BJ (cell line): ENCODE measurements at regions not wholly inside any gene's neighbourhood (a gene's known extent, or its start where the extent isn't known, plus 50 kb on each side); places are given as distances from the start of the nearest gene placed in this dataset.
"Not testable (repeated sequence)": the region's sequence is repeated elsewhere in the genome, so short reads cannot be mapped to it uniquely, and the experiment has no call there.

ENCODE experiments used
- CTCF ChIA-PET: fragments of 350-600 bp; formaldehyde crosslinking; extraction: SDS; loops from one replicate; lab custom pipeline; 2021; ENCODE audit warnings: antibody characterized with exemption, inconsistent platforms; lab: Yijun Ruan, JAX
- POLR2A ChIA-PET: fragments of 300-600 bp; sonication (Branson Sonifier 250); formaldehyde crosslinking; extraction: SDS; loops from one replicate; lab custom pipeline; 2021; ENCODE audit warnings: antibody characterized with exemption; lab: Charles Lee
- DNase-seq: peaks from one replicate; pipeline ENCODE4 v3.0.0-alpha.2; 2011; ENCODE audit warnings: low read depth
- H3K27me3 ChIP-seq: 2 replicates; pipeline ENCODE4 v1.6.0; 2011; ENCODE audit warnings: low read length; ENCODE audit not compliant: control insufficient read depth, insufficient read depth
- H3K36me3 ChIP-seq: 2 replicates; pipeline ENCODE4 v1.5.1; 2011; ENCODE audit warnings: low read length; ENCODE audit not compliant: control insufficient read depth, insufficient read depth
- H3K4me3 ChIP-seq: 2 replicates; pipeline ENCODE4 v1.5.1; 2011; ENCODE audit warnings: low read depth, mild to moderate bottlenecking, control low read depth, low read length
- CTCF ChIP-seq: IDR thresholded peaks from 2 replicates; pipeline ENCODE4 v1.5.1; 2011; ENCODE audit warnings: low read depth, mild to moderate bottlenecking, control low read depth, inconsistent platforms, low read length, moderate library complexity; ENCODE audit not compliant: insufficient read depth

- POLR2A ChIA-PET, result no interaction called here
- CTCF ChIA-PET, result interaction anchor here (1.0 kb wide), 1 partner anchor 77 kb away, joined by 3 read pairs; no protein-coding TSS in a partner anchor
- no peak for TF ChIP-seq CTCF
- no peak overlapping the region for H3K4me3 ChIP-seq
- H3K27me3 ChIP-seq, result no peaks in the 10 kb centered on the region
- DNase-seq, result no peak
- no peaks in the 10 kb centered on the region; the same call in 1 of the 2 replicates for H3K36me3 ChIP-seq
These were observed 126.8 kb upstream of the BEND6 start for GRCh38 chr6:56827908-56828649.

GRCh38 chr6:56824431-56824830, 130.5 kb upstream of the BEND6 start:
- POLR2A ChIA-PET, H3K27me3 ChIP-seq, H3K4me3 ChIP-seq, H3K36me3 ChIP-seq, CTCF ChIA-PET, DNase-seq: not testable (repeated sequence)

- Histone ChIP-seq H3K36me3 (peaks cover 2% of the 10 kb centered on the region; the same call in 1 of the 2 replicates), H3K4me3 (no peak overlapping the region), H3K27me3 (no peaks in the 10 kb centered on the region)
- TF ChIP-seq CTCF, result no peak
- ChIA-PET CTCF (interaction anchor here (0.6 to 1.3 kb wide), 3 partner anchors 12 to 31 kb away, joined by 3 to 4 read pairs (median 4); no protein-coding TSS in a partner anchor), POLR2A (no interaction called here)
- DNase-seq, result no peak
These were observed 133.9 kb upstream of the BEND6 start for GRCh38 chr6:56821005-56821432.

- ChIA-PET POLR2A (no interaction called here), CTCF (interaction anchor here (1.2 to 2.2 kb wide), 2 partner anchors 22 to 31 kb away, joined by 4 to 7 read pairs; no protein-coding TSS in a partner anchor)
- Histone ChIP-seq H3K4me3 (no peak overlapping the region), H3K36me3 (peaks cover 2% of the 10 kb centered on the region; the same call in 1 of the 2 replicates), H3K27me3 (no peaks in the 10 kb centered on the region)
- no peak for TF ChIP-seq CTCF
- no peak for DNase-seq
These were observed 134.8 kb upstream of the BEND6 start for GRCh38 chr6:56820060-56820459.

- Histone ChIP-seq H3K27me3 (no peaks in the 10 kb centered on the region), H3K36me3 (peaks cover 2% of the 10 kb centered on the region; the same call in 1 of the 2 replicates), H3K4me3 (no peak overlapping the region)
- ChIA-PET CTCF (interaction anchor here (1.0 to 2.2 kb wide), 3 partner anchors 11 to 32 kb away, joined by 3 to 7 read pairs (median 4); no protein-coding TSS in a partner anchor), POLR2A (no interaction called here)
- TF ChIP-seq CTCF, result no peak
- no peak for DNase-seq
These were observed 135.3 kb upstream of the BEND6 start for GRCh38 chr6:56819604-56820003.
